IMR-90 (cell line): ENCODE measurements at regions not wholly inside any gene's neighbourhood (a gene's known extent, or its start where the extent isn't known, plus 50 kb on each side); places are given as distances from the start of the nearest gene placed in this dataset.
"Not testable (repeated sequence)": the region's sequence is repeated elsewhere in the genome, so short reads cannot be mapped to it uniquely, and the experiment has no call there.

Experiments used
- ATAC-seq: fragments of 200-7000 bp; cut with Tn5 transposase; 2 replicates; pipeline ENCODE4 v1.9.1; 2020; ENCODE audit warnings: low read depth, mild to moderate bottlenecking, moderate library complexity
- BruUV-seq: library from RNA; stranded (reverse); fragments of 400-500 nt; replicated peaks from 2 replicates; lab custom pipeline; 2021; lab: Mats Ljungman, UMichigan
- CTCF ChIA-PET: fragments of 300-600 bp; formaldehyde crosslinking; extraction: SDS; loops from one replicate; lab custom pipeline; 2021; ENCODE audit warnings: antibody characterized with exemption; lab: Yijun Ruan, JAX
- POLR2A ChIA-PET: fragments of 300-600 bp; sonication (Branson Sonifier 250); formaldehyde crosslinking; loops from one replicate; lab custom pipeline; 2022; ENCODE audit warnings: antibody characterized with exemption; ENCODE audit not compliant: unreplicated experiment; lab: Charles Lee
- DNase-seq: peaks from one replicate; pipeline ENCODE4 v3.0.0; 2013
- H2AFZ ChIP-seq: replicated peaks from 2 replicates; pipeline ENCODE3; 2013; ENCODE audit warnings: low read length, mild to moderate bottlenecking; ENCODE audit not compliant: poor library complexity
- H2AK5ac ChIP-seq: 2 replicates; pipeline ENCODE4 v1.6.1; 2013; ENCODE audit warnings: low read depth, low read length, inconsistent platforms
- H2AK9ac ChIP-seq: replicated peaks from 2 replicates; pipeline ENCODE3; 2013; ENCODE audit warnings: mild to moderate bottlenecking, low read depth, low read length, moderate library complexity; ENCODE audit not compliant: poor library complexity
- H2BK120ac ChIP-seq: 2 replicates; pipeline ENCODE4 v1.6.1; 2013; ENCODE audit warnings: low read depth, low read length, inconsistent platforms
- H2BK15ac ChIP-seq: 3 replicates; pipeline ENCODE4 v1.6.1; 2013; ENCODE audit warnings: low read depth, low read length, inconsistent platforms
- H2BK20ac ChIP-seq: 2 replicates; pipeline ENCODE4 v1.6.1; 2013; ENCODE audit warnings: low read depth, mild to moderate bottlenecking, inconsistent platforms, low read length, moderate library complexity
- H2BK5ac ChIP-seq: 2 replicates; pipeline ENCODE4 v1.6.1; 2013; ENCODE audit warnings: mild to moderate bottlenecking, low read depth, low read length, inconsistent platforms; ENCODE audit not compliant: poor library complexity, severe bottlenecking
- H3K14ac ChIP-seq: replicated peaks from 2 replicates; pipeline ENCODE4 v1.6.1; 2013; ENCODE audit warnings: low read depth, low read length, inconsistent platforms
- H3K18ac ChIP-seq: 2 replicates; pipeline ENCODE4 v1.6.1; 2013; ENCODE audit warnings: low read depth, low read length, control low read depth
- H3K23ac ChIP-seq: 2 replicates; pipeline ENCODE4 v1.6.1; 2013; ENCODE audit warnings: low read depth, low read length, inconsistent platforms
- H3K27ac ChIP-seq: 2 replicates; pipeline ENCODE4 v1.5.1; 2013; ENCODE audit warnings: mild to moderate bottlenecking, control low read depth, low read length; ENCODE audit not compliant: insufficient read depth
- H3K27me3 ChIP-seq: 2 replicates; pipeline ENCODE4 v1.6.1; 2013; ENCODE audit warnings: low read length; ENCODE audit not compliant: control insufficient read depth, insufficient read depth
- H3K36me3 ChIP-seq: 2 replicates; pipeline ENCODE4 v1.6.1; 2013; ENCODE audit warnings: low read length, mixed read lengths; ENCODE audit not compliant: control insufficient read depth, insufficient read depth
- H3K4ac ChIP-seq: 2 replicates; pipeline ENCODE4 v1.6.1; 2013; ENCODE audit warnings: low read depth, low read length, inconsistent platforms
- H3K4me1 ChIP-seq: 2 replicates; pipeline ENCODE4 v1.6.1; 2013; ENCODE audit warnings: low read length, mixed read lengths; ENCODE audit not compliant: control insufficient read depth, insufficient read depth
- H3K4me2 ChIP-seq: 2 replicates; pipeline ENCODE4 v1.6.1; 2013; ENCODE audit warnings: low read depth, mild to moderate bottlenecking, control low read depth, low read length, moderate library complexity
- H3K4me3 ChIP-seq: 2 replicates; pipeline ENCODE4 v1.5.1; 2013; ENCODE audit warnings: low read depth, mild to moderate bottlenecking, control low read depth, low read length, moderate library complexity; ENCODE audit not compliant: insufficient read depth
- H3K56ac ChIP-seq: 2 replicates; pipeline ENCODE4 v1.6.1; 2013; ENCODE audit warnings: low read length, inconsistent platforms; ENCODE audit not compliant: insufficient read depth; ENCODE audit errors: extremely low read depth
- H3K79me1 ChIP-seq, 2 experiments: 2 replicates each; pipeline ENCODE4 v1.6.1; 2013; ENCODE audit warnings: low read length in 2 of 2, inconsistent platforms in 1 of 2, low read depth in 1 of 2
- H3K9ac ChIP-seq: 2 replicates; pipeline ENCODE4 v1.6.1; 2013; ENCODE audit warnings: low read depth, low read length, control low read depth
- H3K9me1 ChIP-seq: 2 replicates; pipeline ENCODE4 v1.6.1; 2013; ENCODE audit warnings: low read length, inconsistent platforms; ENCODE audit not compliant: insufficient read depth
- H3K9me3 ChIP-seq: 2 replicates; pipeline ENCODE4 v1.6.1; 2013; ENCODE audit warnings: low read length; ENCODE audit not compliant: control insufficient read depth, insufficient read depth
- H4K20me1 ChIP-seq: 2 replicates; pipeline ENCODE4 v1.6.1; 2013; ENCODE audit warnings: low read length, inconsistent platforms; ENCODE audit not compliant: insufficient read depth
- H4K5ac ChIP-seq: 2 replicates; pipeline ENCODE4 v1.6.1; 2013; ENCODE audit warnings: mild to moderate bottlenecking, low read depth, low read length, control low read depth
- H4K8ac ChIP-seq, 2 experiments: 2 replicates each; pipeline ENCODE4 v1.6.1; 2013; ENCODE audit warnings: low read depth in 2 of 2, low read length in 2 of 2, control low read depth in 1 of 2, inconsistent platforms in 1 of 2
- H4K91ac ChIP-seq: 2 replicates; pipeline ENCODE4 v1.6.1; 2013; ENCODE audit warnings: low read depth, low read length, inconsistent platforms; ENCODE audit not compliant: insufficient read depth
- dilution Hi-C: fragments of 300-500 bp; cut with HindIII; formaldehyde crosslinking; loops from one replicate; pipeline ENCODE4 v1.14.3; 2018; ENCODE audit warnings: low sequenced_read_pairs; ENCODE audit not compliant: unreplicated experiment
- in situ Hi-C: fragments of 300-500 bp; cut with MboI; formaldehyde crosslinking; loops from 3 replicates; pipeline ENCODE4 v1.14.3; 2019; ENCODE audit warnings: low sequenced_read_pairs, inconsistent platforms, mixed read lengths
- intact Hi-C: fragments of 100-400 bp; cut with micrococcal nuclease; formaldehyde crosslinking; loops from 2 replicates; pipeline ENCODE4 v1.10.0; 2022

DNA sequence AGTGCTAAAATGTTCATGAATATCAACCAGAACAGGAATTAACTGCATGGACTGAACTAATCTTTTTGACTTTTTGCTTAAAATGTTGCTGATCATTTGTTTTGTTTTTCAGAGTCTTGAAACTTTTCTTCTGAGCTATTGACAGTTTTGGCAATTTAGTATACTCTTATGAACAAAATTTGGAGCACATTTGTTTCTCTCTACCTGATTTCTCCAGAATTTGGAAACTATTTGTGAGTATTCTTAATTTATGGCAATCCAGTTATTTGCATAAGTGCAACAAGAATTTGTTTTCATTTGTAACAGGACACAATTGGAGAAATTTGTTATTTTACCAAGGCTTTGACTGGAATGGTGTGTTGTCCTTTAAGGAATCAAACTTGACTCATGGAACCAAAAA is 107.4 kb downstream of the RTP4 start:
- dilution Hi-C loops, H2BK5ac ChIP-seq, H3K9ac ChIP-seq, H3K4ac ChIP-seq, H3K79me1 ChIP-seq, H3K4me1 ChIP-seq, H3K27ac ChIP-seq, H2AFZ ChIP-seq, H3K23ac ChIP-seq, H3K14ac ChIP-seq, POLR2A ChIA-PET, H2AK9ac ChIP-seq, H3K36me3 ChIP-seq, H3K9me1 ChIP-seq, H2BK120ac ChIP-seq, H2BK15ac ChIP-seq, intact Hi-C loops, H3K27me3 ChIP-seq, H2AK5ac ChIP-seq, H4K5ac ChIP-seq, H2BK20ac ChIP-seq, in situ Hi-C loops, BruUV-seq, CTCF ChIA-PET, H3K56ac ChIP-seq, H4K8ac ChIP-seq, ATAC-seq, DNase-seq, H3K4me2 ChIP-seq, H3K4me3 ChIP-seq, H3K18ac ChIP-seq, H4K20me1 ChIP-seq, H3K9me3 ChIP-seq, H4K91ac ChIP-seq: not testable (repeated sequence)
